GM12878 (cell line): ENCODE measurements at regions not wholly inside any gene's neighbourhood (a gene's known extent, or its start where the extent isn't known, plus 50 kb on each side); places are given as distances from the start of the nearest gene placed in this dataset.

ENCODE experiments used
- ATAC-seq: fragments of 200-7000 bp; cut with Tn5 transposase; 3 replicates; pipeline ENCODE4 v1.9.1; 2020; ENCODE audit warnings: mild to moderate bottlenecking, moderate library complexity
- BruUV-seq: library from RNA; stranded (reverse); fragments of 400-500 nt; replicated peaks from 2 replicates; lab custom pipeline; 2021; lab: Mats Ljungman, UMichigan
- CTCF ChIA-PET: fragments of 300-600 bp; sonication (Branson Sonifier 250); formaldehyde crosslinking; extraction: SDS; loops from one replicate; lab custom pipeline; 2021; ENCODE audit warnings: inconsistent platforms; lab: Yijun Ruan, JAX
- POLR2A ChIA-PET: fragments of 350-600 bp; formaldehyde crosslinking; extraction: SDS; loops from one replicate; lab custom pipeline; 2021; ENCODE audit warnings: inconsistent platforms; lab: Charles Lee
- RAD21 ChIA-PET: fragments of 300-600 bp; sonication (Branson Sonifier 250); formaldehyde crosslinking; loops from one replicate; lab custom pipeline; 2023; ENCODE audit warnings: antibody characterized with exemption; ENCODE audit not compliant: unreplicated experiment; lab: Charles Lee
- SMC1A ChIA-PET: fragments of 300-600 bp; sonication (Branson Sonifier 250); formaldehyde crosslinking; loops from one replicate; lab custom pipeline; 2023; ENCODE audit not compliant: unreplicated experiment, uncharacterized antibody; lab: Charles Lee
- DNase-seq: peaks from one replicate; pipeline ENCODE4 v3.0.0-alpha.2; 2011; ENCODE audit warnings: low read depth, low spot score
- FAIRE-seq: peaks from 3 replicates; lab custom pipeline; 2011; peaks lifted over from hg19 to GRCh38; lab: Jason Lieb, UNC
- H2AFZ ChIP-seq: 2 replicates; pipeline ENCODE4 v1.6.0; 2011; ENCODE audit warnings: low read depth, low read length, control low read depth; ENCODE audit not compliant: control insufficient read depth
- H3K27ac ChIP-seq: 2 replicates; pipeline ENCODE4 v1.5.1; 2011; ENCODE audit warnings: control low read depth; ENCODE audit not compliant: control insufficient read depth, insufficient read depth
- H3K27me3 ChIP-seq, 2 experiments: replicated peaks in 1 of 2; 2 replicates each; pipeline versions ENCODE4 v1.6.0 to v1.6.1; 2011; ENCODE audit warnings: low read length in 1 of 2; ENCODE audit not compliant: control insufficient read depth in 2 of 2, insufficient read depth in 2 of 2
- H3K36me3 ChIP-seq, 2 experiments: 2 replicates each; pipeline ENCODE4 v1.5.1; 2011; ENCODE audit warnings: low read length in 1 of 2; ENCODE audit not compliant: control insufficient read depth in 2 of 2, insufficient read depth in 2 of 2
- H3K4me1 ChIP-seq: 2 replicates; pipeline ENCODE4 v1.6.1; 2011; ENCODE audit warnings: mild to moderate bottlenecking, low read length, moderate library complexity, mixed read lengths; ENCODE audit not compliant: control insufficient read depth, insufficient read depth
- H3K4me2 ChIP-seq: 2 replicates; pipeline ENCODE4 v1.6.0; 2011; ENCODE audit warnings: control low read depth; ENCODE audit not compliant: control insufficient read depth, insufficient read depth
- H3K4me3 ChIP-seq: fragments of 200-600 bp; sonication (generic); 2 replicates; pipeline ENCODE4 v1.5.1; 2016
- H3K79me2 ChIP-seq: 2 replicates; pipeline ENCODE4 v1.6.0; 2011; ENCODE audit warnings: low read length; ENCODE audit not compliant: control insufficient read depth, insufficient read depth
- H3K9ac ChIP-seq: 2 replicates; pipeline ENCODE4 v1.8.0; 2011; ENCODE audit warnings: low read length, control low read depth, mixed read lengths; ENCODE audit not compliant: control insufficient read depth, insufficient read depth
- H3K9me3 ChIP-seq: replicated peaks from 3 replicates; pipeline ENCODE4 v1.5.1; 2011; ENCODE audit warnings: mild to moderate bottlenecking, low read length; ENCODE audit not compliant: control insufficient read depth, insufficient read depth
- H4K20me1 ChIP-seq: 2 replicates; pipeline ENCODE4 v1.6.0; 2011; ENCODE audit not compliant: control insufficient read depth, insufficient read depth
- BCL11A ChIP-seq: IDR thresholded peaks from 2 replicates; pipeline ENCODE4 v1.6.1; 2011; ENCODE audit warnings: low read depth, low read length
- CHD4 ChIP-seq: fragments of 200-600 bp; sonication (generic); IDR thresholded peaks from 2 replicates; pipeline ENCODE4 v1.6.1; 2016; ENCODE audit warnings: mild to moderate bottlenecking
- EZH2 ChIP-seq: IDR thresholded peaks from 2 replicates; pipeline ENCODE4 v1.6.1; 2012; ENCODE audit warnings: low read depth, mild to moderate bottlenecking, control low read depth, inconsistent platforms, low read length, borderline replicate concordance; ENCODE audit not compliant: control insufficient read depth
- HSF1 ChIP-seq: fragments of 150-350 bp; IDR thresholded peaks from 2 replicates; pipeline ENCODE4 v1.6.1; 2014; ENCODE audit warnings: mild to moderate bottlenecking, low read depth, low read length
- NR2C2 ChIP-seq: IDR thresholded peaks from 2 replicates; pipeline ENCODE4 v1.6.1; 2011; ENCODE audit warnings: borderline replicate concordance, low read depth; ENCODE audit not compliant: control insufficient read depth, insufficient read length
- RB1 ChIP-seq: fragments of 450-650 bp; formaldehyde crosslinking; IDR thresholded peaks from 2 replicates; pipeline ENCODE4 v1.6.1; 2017; ENCODE audit warnings: mild to moderate bottlenecking, borderline replicate concordance
- SREBF2 ChIP-seq: IDR thresholded peaks from 2 replicates; pipeline ENCODE4 v1.6.1; 2012; ENCODE audit warnings: mild to moderate bottlenecking, low read length
- TAF1 ChIP-seq: IDR thresholded peaks from 2 replicates; pipeline ENCODE4 v1.6.1; 2011; ENCODE audit warnings: mild to moderate bottlenecking, low read depth, low read length, borderline replicate concordance
- TCF7 ChIP-seq: IDR thresholded peaks from 2 replicates; pipeline ENCODE4 v1.6.1; 2014; ENCODE audit warnings: antibody characterized with exemption, borderline replicate concordance
- ZBTB4 ChIP-seq: fragments of 450-650 bp; formaldehyde crosslinking; IDR thresholded peaks from 2 replicates; pipeline ENCODE4 v1.4.0; 2022; ENCODE audit warnings: mild to moderate bottlenecking, moderate library complexity
- ZNF622 ChIP-seq: fragments of 450-650 bp; IDR thresholded peaks from 2 replicates; pipeline ENCODE4 v1.6.1; 2017; ENCODE audit warnings: mild to moderate bottlenecking, inconsistent platforms
- ZNF687 ChIP-seq: fragments of 450-650 bp; IDR thresholded peaks from 2 replicates; pipeline ENCODE4 v1.6.1; 2017; ENCODE audit warnings: mild to moderate bottlenecking, moderate library complexity
- WGBS: methylation state at CpG from one replicate; pipeline ENCODE4 v1.1.6; 2016; ENCODE audit warnings: low lambda C conversion rate; ENCODE audit not compliant: insufficient replicate concordance, insufficient coverage; ENCODE audit errors: missing lambda C conversion rate; 5-methylcytosine and 5-hydroxymethylcytosine counted together
- in situ Hi-C: fragments of 300-500 bp; cut with MboI; formaldehyde crosslinking; loops from 9 replicates; pipeline ENCODE4 v1.14.3; 2018; ENCODE audit warnings: mixed read lengths
- intact Hi-C: fragments of 100-400 bp; cut with micrococcal nuclease; formaldehyde crosslinking; loops from one replicate; pipeline ENCODE4 v1.14.2; 2022; ENCODE audit not compliant: unreplicated experiment
- TF ChIP-seq, protein P1 (sequence below): fragments of 450-650 bp; formaldehyde crosslinking; IDR thresholded peaks from 2 replicates; pipeline ENCODE4 v1.4.0; 2020; ENCODE audit warnings: mild to moderate bottlenecking, moderate library complexity

GRCh38 chr9:106801816-106802215, 61.1 kb upstream of the ZNF462 start:
- SMC1A ChIA-PET, result no interaction called here
- Histone ChIP-seq H3K27ac (no peak overlapping the region), H3K9me3 (no peaks in the 10 kb centered on the region), H4K20me1 (no peaks in the 10 kb centered on the region), H3K79me2 (no peaks in the 10 kb centered on the region), H3K4me1 (no peaks in the 10 kb centered on the region), H2AFZ (no peak overlapping the region), H3K36me3 (no peaks in the 10 kb centered on the region), H3K4me2 (no peak overlapping the region), H3K4me3 (no peak overlapping the region), H3K27me3 (no peaks in the 10 kb centered on the region), H3K9ac (no peak overlapping the region)
- WGBS, result 15% methylated on average over 2 of the region's 2 CpGs
- POLR2A ChIA-PET, result no interaction called here
- CTCF ChIA-PET, result no interaction called here
- no peak for ATAC-seq
- FAIRE-seq, result no peak
- RAD21 ChIA-PET, result no interaction called here
- in situ Hi-C loops, result no loop called here
- intact Hi-C loops, result no loop called here
- BruUV-seq, result no TSS peak
- no peak for DNase-seq
- TF ChIP-seq BCL11A, result no peak
- no peak for TF ChIP-seq TCF7
- TF ChIP-seq ZBTB4 (CRISPR knock-in tag), result no peak
- TF ChIP-seq, protein P1, sequence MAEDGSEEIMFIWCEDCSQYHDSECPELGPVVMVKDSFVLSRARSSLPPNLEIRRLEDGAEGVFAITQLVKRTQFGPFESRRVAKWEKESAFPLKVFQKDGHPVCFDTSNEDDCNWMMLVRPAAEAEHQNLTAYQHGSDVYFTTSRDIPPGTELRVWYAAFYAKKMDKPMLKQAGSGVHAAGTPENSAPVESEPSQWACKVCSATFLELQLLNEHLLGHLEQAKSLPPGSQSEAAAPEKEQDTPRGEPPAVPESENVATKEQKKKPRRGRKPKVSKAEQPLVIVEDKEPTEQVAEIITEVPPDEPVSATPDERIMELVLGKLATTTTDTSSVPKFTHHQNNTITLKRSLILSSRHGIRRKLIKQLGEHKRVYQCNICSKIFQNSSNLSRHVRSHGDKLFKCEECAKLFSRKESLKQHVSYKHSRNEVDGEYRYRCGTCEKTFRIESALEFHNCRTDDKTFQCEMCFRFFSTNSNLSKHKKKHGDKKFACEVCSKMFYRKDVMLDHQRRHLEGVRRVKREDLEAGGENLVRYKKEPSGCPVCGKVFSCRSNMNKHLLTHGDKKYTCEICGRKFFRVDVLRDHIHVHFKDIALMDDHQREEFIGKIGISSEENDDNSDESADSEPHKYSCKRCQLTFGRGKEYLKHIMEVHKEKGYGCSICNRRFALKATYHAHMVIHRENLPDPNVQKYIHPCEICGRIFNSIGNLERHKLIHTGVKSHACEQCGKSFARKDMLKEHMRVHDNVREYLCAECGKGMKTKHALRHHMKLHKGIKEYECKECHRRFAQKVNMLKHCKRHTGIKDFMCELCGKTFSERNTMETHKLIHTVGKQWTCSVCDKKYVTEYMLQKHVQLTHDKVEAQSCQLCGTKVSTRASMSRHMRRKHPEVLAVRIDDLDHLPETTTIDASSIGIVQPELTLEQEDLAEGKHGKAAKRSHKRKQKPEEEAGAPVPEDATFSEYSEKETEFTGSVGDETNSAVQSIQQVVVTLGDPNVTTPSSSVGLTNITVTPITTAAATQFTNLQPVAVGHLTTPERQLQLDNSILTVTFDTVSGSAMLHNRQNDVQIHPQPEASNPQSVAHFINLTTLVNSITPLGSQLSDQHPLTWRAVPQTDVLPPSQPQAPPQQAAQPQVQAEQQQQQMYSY (CRISPR knock-in tag), result no peak
- TF ChIP-seq TAF1, result no peak
- no peak for TF ChIP-seq HSF1
- no peak for TF ChIP-seq NR2C2
- no peak for TF ChIP-seq ZNF687
- TF ChIP-seq SREBF2, result no peak
- TF ChIP-seq CHD4, result no peak
- TF ChIP-seq RB1, result no peak
- TF ChIP-seq ZNF622, result no peak
- no peak for TF ChIP-seq EZH2
